Parathyroid adenoma (tissue), 2 donors: ENCODE measurements at regions not wholly inside any gene's neighbourhood (a gene's known extent, or its start where the extent isn't known, plus 50 kb on each side); places are given as distances from the start of the nearest gene placed in this dataset.

Experiments used
- H2AFZ ChIP-seq: fragments of 300-600 bp; sonication (generic); one replicate; pipeline ENCODE4 v1.7.0; 2017; ENCODE audit warnings: antibody characterized with exemption, mild to moderate bottlenecking
- H3K27ac ChIP-seq: fragments of 300-600 bp; sonication (generic); one replicate; pipeline ENCODE4 v1.7.0; 2017
- H3K27me3 ChIP-seq: fragments of 300-600 bp; sonication (generic); one replicate; pipeline ENCODE4 v1.7.0; 2017; ENCODE audit warnings: low read length; ENCODE audit not compliant: control insufficient read depth, insufficient read depth
- H3K36me3 ChIP-seq: fragments of 300-600 bp; sonication (generic); one replicate; pipeline ENCODE4 v1.7.0; 2017; ENCODE audit warnings: low read length; ENCODE audit not compliant: control insufficient read depth, insufficient read depth
- H3K4me1 ChIP-seq: fragments of 300-600 bp; sonication (generic); one replicate; pipeline ENCODE4 v1.7.0; 2017; ENCODE audit warnings: control low read depth
- H3K4me2 ChIP-seq: fragments of 300-600 bp; sonication (generic); one replicate; pipeline ENCODE4 v1.7.0; 2017; ENCODE audit warnings: low read length
- H3K4me3 ChIP-seq: fragments of 300-600 bp; sonication (generic); one replicate; pipeline ENCODE4 v1.7.0; 2017; ENCODE audit warnings: low read depth, low read length
- H3K79me2 ChIP-seq: fragments of 300-600 bp; sonication (generic); one replicate; pipeline ENCODE4 v1.7.0; 2017; ENCODE audit warnings: control low read depth
- H3K9ac ChIP-seq: fragments of 300-600 bp; sonication (generic); one replicate; pipeline ENCODE4 v1.7.0; 2017; ENCODE audit warnings: mild to moderate bottlenecking
- H3K9me3 ChIP-seq: fragments of 300-600 bp; sonication (generic); one replicate; pipeline ENCODE4 v1.7.0; 2017; ENCODE audit warnings: low read length; ENCODE audit not compliant: control insufficient read depth
- CTCF ChIP-seq: fragments of 300-600 bp; sonication (generic); IDR thresholded peaks from one replicate; pipeline ENCODE4 v1.7.0; 2017; ENCODE audit warnings: antibody characterized with exemption, mild to moderate bottlenecking
- donor health status: primary hyperparathyroidism.

- no peaks in the 10 kb centered on the region for H3K36me3 ChIP-seq
- no peak for TF ChIP-seq CTCF
- H3K79me2 ChIP-seq: no peaks in the 10 kb centered on the region
- no peaks in the 10 kb centered on the region for H3K4me1 ChIP-seq
- H3K9me3 ChIP-seq: no peaks in the 10 kb centered on the region
- H2AFZ ChIP-seq: no peak overlapping the region
- H3K4me3 ChIP-seq: no peak overlapping the region
- no peaks in the 10 kb centered on the region for H3K27me3 ChIP-seq
- no peak overlapping the region for H3K27ac ChIP-seq
- H3K9ac ChIP-seq: no peak overlapping the region
- no peak overlapping the region for H3K4me2 ChIP-seq
Observed at GRCh38 chr13:105491345-105491744, 1044.1 kb downstream of the EFNB2 start.

GRCh38 chr13:105485081-105485480 lies 1050.4 kb downstream of the EFNB2 start:
- H3K9ac ChIP-seq: no peak overlapping the region
- no peak overlapping the region for H3K4me2 ChIP-seq
- H3K36me3 ChIP-seq: no peaks in the 10 kb centered on the region
- TF ChIP-seq CTCF: no peak
- H2AFZ ChIP-seq: no peak overlapping the region
- no peaks in the 10 kb centered on the region for H3K9me3 ChIP-seq
- H3K4me1 ChIP-seq: no peaks in the 10 kb centered on the region
- H3K27ac ChIP-seq: no peak overlapping the region
- no peak overlapping the region for H3K4me3 ChIP-seq
- no peaks in the 10 kb centered on the region for H3K27me3 ChIP-seq
- H3K79me2 ChIP-seq: no peaks in the 10 kb centered on the region

- Histone ChIP-seq H3K4me1 (no peaks in the 10 kb centered on the region), H3K9ac (no peak overlapping the region), H3K4me3 (no peak overlapping the region), H3K79me2 (no peaks in the 10 kb centered on the region), H3K27ac (no peak overlapping the region), H2AFZ (no peak overlapping the region), H3K36me3 (no peaks in the 10 kb centered on the region), H3K9me3 (no peaks in the 10 kb centered on the region), H3K4me2 (no peak overlapping the region), H3K27me3 (no peaks in the 10 kb centered on the region)
- TF ChIP-seq CTCF: no peak
Observed at GRCh38 chr13:105474983-105475610, 1060.4 kb downstream of the EFNB2 start.

GRCh38 chr13:105471673-105472072 lies 1063.8 kb downstream of the EFNB2 start:
- Histone ChIP-seq H3K4me3 (no peak overlapping the region), H3K27me3 (no peaks in the 10 kb centered on the region), H3K9me3 (no peaks in the 10 kb centered on the region), H3K79me2 (no peaks in the 10 kb centered on the region), H3K4me1 (no peaks in the 10 kb centered on the region), H3K27ac (no peak overlapping the region), H3K9ac (no peak overlapping the region), H3K4me2 (no peak overlapping the region), H3K36me3 (no peaks in the 10 kb centered on the region), H2AFZ (no peak overlapping the region)
- TF ChIP-seq CTCF: no peak

DNA sequence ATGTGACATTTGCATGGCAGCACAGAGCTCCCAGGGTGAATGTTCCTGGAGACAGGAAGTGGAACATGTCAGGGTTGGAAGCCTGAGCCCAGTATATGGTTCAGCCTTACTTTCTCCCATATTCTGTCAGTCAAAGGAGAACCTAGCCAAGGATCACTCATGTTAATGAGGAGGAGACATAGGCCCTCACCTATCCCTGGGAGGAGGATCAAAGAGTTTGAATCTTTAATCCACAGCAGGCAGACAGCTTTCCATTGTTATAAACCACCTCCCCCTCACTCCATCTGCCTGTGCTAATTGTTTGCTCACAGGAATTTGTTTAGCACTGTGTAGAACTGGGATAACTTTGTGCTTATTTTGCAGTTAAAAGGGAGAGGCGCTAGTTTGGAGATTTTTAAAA lies 1069.1 kb downstream of the EFNB2 start:
- no peaks in the 10 kb centered on the region for H3K79me2 ChIP-seq
- no peaks in the 10 kb centered on the region for H3K9me3 ChIP-seq
- no peak overlapping the region for H3K27ac ChIP-seq
- no peak overlapping the region for H3K4me2 ChIP-seq
- no peak overlapping the region for H2AFZ ChIP-seq
- no peaks in the 10 kb centered on the region for H3K27me3 ChIP-seq
- no peak for TF ChIP-seq CTCF
- H3K4me1 ChIP-seq: no peaks in the 10 kb centered on the region
- H3K4me3 ChIP-seq: no peak overlapping the region
- H3K9ac ChIP-seq: no peak overlapping the region
- no peaks in the 10 kb centered on the region for H3K36me3 ChIP-seq
